OCI-LY7 (cell line): ENCODE measurements at regions not wholly inside any gene's neighbourhood (a gene's known extent, or its start where the extent isn't known, plus 50 kb on each side); places are given as distances from the start of the nearest gene placed in this dataset.

Experiments
- EZH2phosphoT487 ChIP-seq: fragments of 200-600 bp; sonication (generic); IDR thresholded peaks from 2 replicates; pipeline ENCODE4 v1.6.1; 2018; ENCODE audit warnings: low read depth, borderline replicate concordance, mild to moderate bottlenecking, mixed run types, antibody characterized with exemption, low read length, moderate library complexity, mixed read lengths
- TF ChIP-seq, protein P1 (sequence below): fragments of 200-600 bp; sonication (generic); conservative IDR thresholded peaks from 2 replicates; pipeline ENCODE4 v1.5.1; 2014; ENCODE audit warnings: mild to moderate bottlenecking, antibody characterized with exemption, low read length, moderate library complexity, mixed read lengths

DNA sequence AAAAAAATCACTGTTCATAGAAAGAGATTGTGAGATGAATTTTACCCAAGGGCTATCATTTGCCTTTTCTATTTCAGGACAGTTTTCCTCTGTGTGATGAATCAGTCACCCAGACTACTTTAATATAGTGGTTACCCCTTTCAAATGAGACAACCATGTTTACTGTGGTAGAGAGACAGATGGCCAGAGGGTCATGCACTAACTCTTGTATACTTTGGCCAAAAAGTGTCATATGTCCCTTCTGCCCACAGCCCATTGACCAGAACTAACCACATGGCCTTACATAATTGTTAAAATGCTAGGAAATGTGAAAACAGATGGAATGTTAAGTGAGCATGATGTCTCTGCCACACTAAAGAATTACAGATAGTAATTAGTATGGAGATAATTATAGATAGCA lies 498.7 kb downstream of the DACH1 start:
- TF ChIP-seq, protein P1, sequence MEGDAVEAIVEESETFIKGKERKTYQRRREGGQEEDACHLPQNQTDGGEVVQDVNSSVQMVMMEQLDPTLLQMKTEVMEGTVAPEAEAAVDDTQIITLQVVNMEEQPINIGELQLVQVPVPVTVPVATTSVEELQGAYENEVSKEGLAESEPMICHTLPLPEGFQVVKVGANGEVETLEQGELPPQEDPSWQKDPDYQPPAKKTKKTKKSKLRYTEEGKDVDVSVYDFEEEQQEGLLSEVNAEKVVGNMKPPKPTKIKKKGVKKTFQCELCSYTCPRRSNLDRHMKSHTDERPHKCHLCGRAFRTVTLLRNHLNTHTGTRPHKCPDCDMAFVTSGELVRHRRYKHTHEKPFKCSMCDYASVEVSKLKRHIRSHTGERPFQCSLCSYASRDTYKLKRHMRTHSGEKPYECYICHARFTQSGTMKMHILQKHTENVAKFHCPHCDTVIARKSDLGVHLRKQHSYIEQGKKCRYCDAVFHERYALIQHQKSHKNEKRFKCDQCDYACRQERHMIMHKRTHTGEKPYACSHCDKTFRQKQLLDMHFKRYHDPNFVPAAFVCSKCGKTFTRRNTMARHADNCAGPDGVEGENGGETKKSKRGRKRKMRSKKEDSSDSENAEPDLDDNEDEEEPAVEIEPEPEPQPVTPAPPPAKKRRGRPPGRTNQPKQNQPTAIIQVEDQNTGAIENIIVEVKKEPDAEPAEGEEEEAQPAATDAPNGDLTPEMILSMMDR: no peak
- TF ChIP-seq EZH2phosphoT487: no peak
